Gastrocnemius medialis (tissue), 4 donors: ENCODE measurements at regions not wholly inside any gene's neighbourhood (a gene's known extent, or its start where the extent isn't known, plus 50 kb on each side); places are given as distances from the start of the nearest gene placed in this dataset.

Source experiments
- CTCF ChIP-seq, 5 experiments: fragments of 450-650 bp in 3 of 5; fragments of 200-600 bp in 2 of 5; sonication (generic) in 2 of 5; IDR thresholded peaks in 4 of 5; conservative IDR thresholded peaks in 1 of 5; 1 replicate in 4 of 5; 2 replicates in 1 of 5; pipeline ENCODE4 v1.5.1; 2016 to 2019; ENCODE audit warnings: antibody characterized with exemption in 5 of 5, mild to moderate bottlenecking in 3 of 5, moderate library complexity in 3 of 5
- POLR2A ChIP-seq, 2 donors: fragments of 450-650 bp; IDR thresholded peaks; one replicate each; pipeline ENCODE4 v1.6.1; 2017; ENCODE audit warnings: antibody characterized with exemption in 2 of 2, mild to moderate bottlenecking in 2 of 2, moderate library complexity in 2 of 2

- TF ChIP-seq POLR2A (IDR thresholded peaks at IDR 0.05) (no peak), CTCF (IDR thresholded peaks at IDR 0.05 in 4 of 5, conservative IDR thresholded peaks at IDR 0.05 in 1 of 5) (no peak)
Observed at GRCh38 chr5:173785866-173786265, 102.3 kb upstream of the CPEB4 start.
